ENCODE measurements at regions not wholly inside any gene's neighbourhood (a gene's known extent, or its start where the extent isn't known, plus 50 kb on each side); places are given as distances from the start of the nearest gene placed in this dataset.
"Not testable (repeated sequence)": the region's sequence is repeated elsewhere in the genome, so short reads cannot be mapped to it uniquely, and the experiment has no call there.

DNA sequence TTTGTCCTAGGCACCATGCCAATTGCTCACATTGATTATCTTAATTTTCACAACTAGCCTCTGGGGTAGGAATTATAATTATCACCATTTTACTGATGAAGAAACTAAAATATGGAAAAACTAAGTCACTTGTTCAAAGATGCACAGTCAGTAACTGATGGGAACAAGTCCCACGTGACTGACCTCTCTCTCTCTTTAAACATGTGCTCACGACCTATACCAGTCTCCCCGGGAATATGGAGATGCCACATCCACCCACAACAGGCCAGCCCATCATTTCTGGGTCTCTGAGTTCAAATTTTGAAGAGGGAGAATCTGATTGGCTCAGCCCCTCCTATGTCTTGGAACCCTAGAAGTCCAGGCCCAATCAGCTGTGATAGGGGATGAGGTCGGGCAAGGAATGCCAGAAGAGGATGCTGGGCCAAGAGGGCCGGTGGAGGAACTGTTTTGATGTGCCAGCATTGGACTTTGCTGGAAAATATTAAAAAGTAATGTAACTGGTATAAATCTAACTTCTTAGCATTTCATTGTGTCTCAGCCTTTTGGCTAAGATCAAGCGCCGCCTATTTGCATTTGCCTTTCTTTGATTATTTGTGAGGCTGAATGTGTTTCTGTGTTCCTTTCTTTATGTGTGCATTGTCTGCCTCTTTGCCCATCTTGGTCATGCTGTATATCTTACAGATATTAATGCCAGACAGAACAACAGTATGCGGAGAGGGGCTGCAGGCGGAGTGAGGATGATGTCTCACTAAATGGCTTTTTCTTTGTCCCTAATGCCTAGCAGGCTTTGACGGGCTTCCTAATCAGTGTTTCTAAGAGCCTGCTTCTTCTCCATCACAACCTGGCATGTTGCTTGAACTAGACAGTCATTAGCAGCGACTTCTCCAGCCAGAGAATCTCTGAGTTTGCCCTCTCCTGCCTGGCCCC lies 126.6 kb downstream of the VEGFA start:
- no peak overlapping the region for H3K27ac ChIP-seq
- DNase-seq (ENCODE audit: low read depth, low spot score) = no peak

DNA sequence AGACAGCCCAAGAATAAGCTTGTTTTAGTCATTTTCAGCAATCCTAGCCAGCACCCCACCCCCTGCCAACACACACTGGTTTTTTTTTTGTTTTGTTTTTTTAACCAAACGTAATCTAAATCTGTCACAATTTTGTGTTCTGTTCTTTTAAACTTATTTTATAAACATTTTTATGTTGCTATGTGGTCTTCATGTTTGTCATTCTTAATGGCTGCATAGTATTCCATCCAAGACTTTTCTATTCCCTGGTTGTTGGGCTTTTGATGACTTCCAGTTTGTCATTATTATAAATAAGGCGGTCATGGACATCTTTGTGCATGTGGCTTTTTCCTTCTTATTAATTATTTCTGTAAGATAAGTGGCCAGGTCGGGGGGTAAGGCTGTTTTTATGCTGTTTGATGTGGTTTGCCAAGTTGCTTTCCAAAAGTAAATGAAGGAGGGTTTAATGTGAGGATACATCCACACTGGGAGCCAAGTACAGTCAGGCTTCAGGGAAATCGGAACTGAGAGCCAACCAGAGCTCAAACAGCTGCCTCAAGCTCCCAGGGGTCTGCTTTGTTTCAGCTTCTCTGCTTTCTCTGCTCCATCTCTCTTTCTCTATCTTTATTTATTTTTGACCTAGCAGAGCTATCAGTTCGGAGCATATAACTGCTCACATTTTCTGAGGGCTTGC lies 125.8 kb downstream of the VEGFA start:
- DNase-seq (ENCODE audit: low read depth, low spot score) = no peak
- H3K27ac ChIP-seq = no peak overlapping the region

DNA sequence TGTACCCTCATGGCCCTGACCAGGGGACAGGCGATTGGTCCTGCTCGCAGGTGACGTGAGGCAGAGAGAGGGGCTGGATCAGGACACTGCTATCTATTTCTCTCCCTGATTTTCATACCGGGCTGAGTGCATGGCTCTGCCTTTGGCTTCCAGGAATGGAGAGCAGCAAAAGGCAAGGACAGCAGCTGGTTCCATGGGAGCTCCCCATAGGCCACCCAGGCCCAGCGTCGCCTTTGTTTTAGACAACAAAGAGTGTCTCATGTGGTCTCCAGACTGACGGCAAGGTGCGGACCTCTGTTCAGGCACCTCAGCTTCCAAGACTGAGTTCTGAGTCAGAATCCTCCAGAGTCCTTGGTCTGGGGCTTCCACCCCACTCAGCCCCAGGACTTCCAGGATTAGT lies 123.1 kb downstream of the VEGFA start:
- DNase-seq (ENCODE audit: low read depth, low spot score) = no peak
- H3K27ac ChIP-seq = no peak overlapping the region

DNA sequence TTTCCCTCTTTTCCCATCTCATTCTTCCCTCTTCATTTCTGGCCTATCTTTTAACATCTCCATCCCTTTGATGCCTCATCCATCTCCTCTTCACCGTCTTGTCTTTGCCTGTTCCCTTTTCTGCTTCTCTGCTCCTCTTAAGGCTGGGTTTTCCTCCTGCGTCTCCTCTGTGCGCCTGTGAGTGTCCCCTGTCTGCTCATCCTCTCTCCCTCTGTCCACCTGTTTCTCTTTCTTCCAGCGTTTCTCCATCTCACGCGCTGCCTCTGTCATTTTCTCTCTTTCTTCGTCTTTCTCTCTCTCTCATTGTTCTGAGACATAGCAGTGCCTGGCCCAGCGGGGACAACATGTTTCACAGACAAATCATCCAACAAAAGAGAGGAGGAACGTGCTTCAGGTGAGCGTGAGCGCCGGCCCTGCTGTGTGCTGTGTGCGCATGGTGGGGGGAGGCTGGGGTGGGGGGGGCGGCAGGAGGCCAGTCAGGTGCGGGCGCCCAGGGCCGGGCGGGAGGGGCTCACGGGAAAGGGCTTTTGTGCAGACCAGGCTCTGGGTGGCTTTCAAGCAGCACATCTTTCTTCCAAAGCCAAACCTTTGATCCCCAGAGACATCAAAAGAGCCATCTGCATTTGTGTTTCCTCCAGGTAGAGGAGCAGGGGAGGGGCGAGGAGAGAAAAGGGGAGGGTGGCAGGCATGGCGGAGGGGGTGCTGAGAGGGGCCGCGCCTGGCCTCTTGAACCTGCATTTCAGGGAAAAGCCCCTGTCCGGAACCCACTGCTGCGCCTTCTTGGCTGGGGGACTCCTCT lies 121.3 kb downstream of the VEGFA start:
- no peak overlapping the region for H3K27ac ChIP-seq
- no peak for DNase-seq (ENCODE audit: low read depth, low spot score)

DNA sequence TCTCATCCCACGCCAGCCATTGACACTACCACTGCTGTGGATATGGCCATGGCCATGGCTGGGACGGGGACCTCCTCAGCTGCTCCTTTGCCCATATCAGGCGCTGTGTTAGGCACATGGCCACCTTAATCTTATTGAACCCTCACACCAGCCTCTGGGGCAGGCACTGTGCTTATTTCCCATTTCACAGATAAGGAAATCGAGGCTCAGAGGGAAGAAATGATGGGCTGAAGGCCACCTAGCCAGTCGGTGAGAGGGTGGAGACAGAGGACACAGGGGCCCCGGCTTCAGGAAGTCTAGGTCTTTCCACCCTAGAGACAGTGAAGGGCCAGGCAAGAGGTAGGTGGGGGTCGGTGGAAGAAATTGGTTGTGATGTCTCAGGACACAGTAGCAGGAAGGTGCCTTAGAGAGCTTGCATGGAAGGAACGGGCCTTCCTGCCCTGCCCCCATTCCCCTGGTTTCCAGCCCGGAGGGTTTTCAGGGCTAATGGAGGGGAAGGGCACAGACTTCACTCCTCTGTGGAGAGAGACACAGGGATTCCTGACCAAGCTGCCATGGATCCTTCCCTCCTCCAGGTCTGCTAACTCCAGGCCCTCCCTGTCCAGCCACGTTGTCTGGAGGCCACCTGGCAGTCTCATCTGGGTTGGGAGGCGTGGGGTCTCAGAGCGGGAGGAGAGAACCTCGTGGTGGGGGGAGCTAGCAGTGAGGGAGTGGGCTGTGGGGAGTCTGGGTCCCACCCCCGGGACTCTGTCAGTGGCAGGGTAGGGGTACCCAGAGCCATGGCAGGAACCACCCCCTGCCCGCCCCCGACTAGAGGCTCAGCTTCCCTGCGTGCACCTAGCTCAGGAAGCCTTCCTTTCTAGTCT lies 120.4 kb downstream of the VEGFA start:
- no peak overlapping the region for H3K27ac ChIP-seq
- DNase-seq (ENCODE audit: low read depth, low spot score) = no peak

DNA sequence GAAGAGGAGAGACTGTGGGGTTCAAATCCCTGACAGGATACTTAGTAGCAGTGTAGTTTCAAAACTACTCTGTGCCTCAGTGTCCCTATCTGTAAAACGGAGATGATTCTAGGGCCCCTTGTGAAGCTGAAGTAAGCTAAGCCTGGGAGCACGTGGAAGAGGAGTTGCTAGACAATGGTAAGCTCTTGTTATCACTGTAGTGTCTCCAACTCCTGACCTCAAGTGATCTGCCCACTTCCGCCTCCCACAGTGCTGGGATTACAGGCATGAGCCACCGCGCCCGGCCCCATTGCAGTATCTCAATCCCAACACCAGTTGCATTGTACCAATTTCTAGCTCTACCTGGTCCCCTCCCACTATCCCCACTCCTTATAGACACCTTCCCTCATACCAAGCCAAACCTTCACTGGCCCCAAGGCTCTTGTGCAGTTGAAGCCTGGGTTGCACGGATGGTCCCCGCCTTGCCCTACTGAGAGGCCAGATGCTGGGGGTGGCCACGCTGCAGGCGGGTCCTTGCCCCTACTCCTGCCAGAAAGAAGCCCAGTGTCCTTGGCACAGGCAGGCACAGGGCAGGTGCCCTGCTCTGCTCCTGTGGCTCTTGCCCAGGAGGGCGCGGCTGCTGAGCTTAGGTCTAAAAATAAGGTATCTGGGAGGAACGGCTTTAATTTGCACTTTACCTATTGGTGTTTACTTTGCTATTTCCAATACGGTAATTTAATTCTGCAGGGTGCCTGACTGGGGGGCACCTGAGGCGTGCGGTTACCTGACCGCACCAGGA lies 118.1 kb downstream of the VEGFA start:
- no peak for DNase-seq (ENCODE audit: low read depth, low spot score)
- H3K27ac ChIP-seq = no peak overlapping the region

DNA sequence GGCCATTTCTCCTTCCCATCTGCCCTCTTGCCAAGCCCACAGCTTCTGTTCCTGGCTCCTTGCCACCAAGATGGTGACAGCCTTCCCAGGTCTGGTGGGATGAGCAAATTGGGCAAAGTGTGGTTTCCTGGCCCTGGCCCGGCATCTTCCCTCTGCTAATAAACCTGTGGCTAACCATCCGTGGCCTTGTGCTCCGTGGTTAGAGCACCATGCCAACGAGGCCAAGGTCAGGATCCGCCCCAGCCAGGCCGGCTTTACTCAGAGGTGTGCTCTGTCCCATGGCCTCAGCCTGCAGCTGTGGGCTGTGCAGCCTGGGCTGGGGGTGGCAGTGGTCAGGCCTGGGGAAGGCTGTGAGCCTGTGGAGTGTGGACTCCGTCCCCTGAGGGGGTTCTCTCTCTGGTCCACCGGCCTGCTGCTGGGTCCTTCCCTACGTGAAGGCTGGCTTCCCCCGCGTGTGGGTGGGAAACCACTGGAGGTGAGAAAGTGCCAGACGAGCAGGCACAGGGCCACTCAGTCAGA lies 117.4 kb downstream of the VEGFA start:
- no peak overlapping the region for H3K27ac ChIP-seq
- no peak for DNase-seq (ENCODE audit: low read depth, low spot score)

DNA sequence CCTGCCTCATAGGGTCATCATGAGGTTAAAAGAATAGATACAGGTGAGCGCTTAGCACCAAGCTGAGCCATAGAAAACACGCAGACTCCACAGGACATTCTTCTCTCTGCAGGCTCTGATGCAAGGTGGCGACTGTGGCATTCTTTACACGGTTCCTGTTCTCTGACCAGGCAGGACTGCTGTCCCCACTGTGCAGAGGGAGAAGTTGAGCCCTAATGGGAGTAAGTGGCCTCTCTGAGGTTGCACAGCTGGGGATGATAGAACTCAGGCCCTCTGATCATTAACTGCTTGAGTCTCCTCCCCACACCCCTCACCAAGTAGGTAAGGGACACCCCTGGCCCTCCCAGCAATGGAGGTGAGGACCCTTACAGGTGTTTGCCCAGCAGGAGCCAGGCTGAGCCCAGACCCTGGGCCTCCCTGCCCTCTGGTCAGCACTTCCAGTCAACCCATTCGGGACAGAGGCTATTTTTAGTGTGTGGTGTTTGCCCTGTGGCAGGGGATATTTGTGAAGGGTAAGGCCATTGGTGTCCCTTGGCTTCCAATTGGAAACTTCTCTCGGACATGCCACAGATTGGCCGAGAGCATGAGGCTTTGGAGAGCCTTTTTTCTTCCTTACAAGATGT lies 116.8 kb downstream of the VEGFA start:
- no peak for DNase-seq (ENCODE audit: low read depth, low spot score)
- H3K27ac ChIP-seq = no peak overlapping the region

DNA sequence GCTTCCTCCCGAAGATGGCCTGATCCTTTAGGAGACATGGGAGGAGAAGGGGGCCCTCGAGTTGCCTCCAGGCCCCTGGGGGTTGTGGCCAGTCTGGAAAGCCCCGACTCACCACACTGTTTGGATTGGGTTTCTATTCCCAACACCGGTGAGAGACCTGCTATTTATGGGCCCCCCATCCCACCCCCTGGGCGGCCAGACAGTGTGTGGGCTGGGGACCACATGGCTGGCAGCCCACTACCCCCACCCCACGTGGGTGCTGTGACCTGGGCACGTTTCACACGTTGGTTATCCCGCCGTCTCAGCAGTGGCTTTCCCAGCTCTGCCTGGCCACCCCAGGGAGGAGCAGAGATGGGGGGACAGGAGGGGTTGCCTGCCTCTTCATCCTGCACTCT lies 116.1 kb downstream of the VEGFA start:
- no peak for DNase-seq (ENCODE audit: low read depth, low spot score)
- no peak overlapping the region for H3K27ac ChIP-seq

DNA sequence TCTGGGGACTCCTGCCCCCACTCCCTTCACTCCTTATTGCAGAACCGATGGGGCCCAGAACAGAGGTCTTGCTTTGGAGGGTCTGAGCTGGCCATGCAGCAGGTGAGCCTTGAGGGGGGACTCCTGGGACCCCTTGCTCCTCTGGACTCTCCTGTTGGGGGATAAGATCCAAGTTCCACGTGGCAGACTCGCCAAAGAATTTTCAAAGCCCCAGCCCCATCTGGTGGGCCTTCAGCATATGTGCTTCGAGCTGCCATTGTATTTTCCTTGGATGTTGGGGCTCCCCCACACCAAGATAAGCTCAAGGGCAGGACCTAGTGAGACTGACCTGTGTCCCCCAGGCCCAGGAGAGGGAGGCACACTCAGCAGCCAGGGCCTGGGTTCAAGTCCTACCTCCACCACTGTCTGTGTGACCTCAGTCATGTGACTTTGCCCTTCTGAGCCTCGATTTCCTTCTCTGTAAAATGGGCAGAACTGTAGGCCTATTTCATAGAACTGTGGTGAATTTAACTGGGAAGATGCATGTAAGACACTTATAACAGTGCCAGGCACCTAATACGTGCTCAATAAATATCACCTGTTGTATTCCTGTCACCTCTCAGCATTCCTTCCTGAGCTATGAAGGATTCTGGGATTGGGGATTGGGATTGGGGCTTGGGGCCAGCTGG lies 115.5 kb downstream of the VEGFA start:
- no peak for DNase-seq (ENCODE audit: low read depth, low spot score)
- H3K27ac ChIP-seq = no peak overlapping the region

DNA sequence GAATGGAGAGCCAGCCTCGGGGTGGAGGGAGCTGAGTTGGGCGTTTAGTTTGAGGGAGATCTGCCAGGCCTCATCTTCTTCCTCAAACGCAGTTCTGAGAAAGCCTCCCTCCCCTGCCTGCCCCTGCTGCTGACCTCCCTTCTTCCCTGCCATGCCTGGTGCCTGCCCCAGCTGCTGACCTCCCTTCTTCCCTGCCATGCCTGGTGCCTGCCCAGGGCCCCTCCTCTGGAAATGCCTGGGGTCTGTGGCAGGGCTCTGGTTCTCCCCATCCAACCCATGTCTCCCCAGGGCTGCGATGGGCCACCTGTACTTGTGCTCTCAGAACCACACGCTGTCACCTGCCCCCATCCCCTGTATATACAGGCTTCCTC lies 114.6 kb downstream of the VEGFA start:
- DNase-seq (ENCODE audit: low read depth, low spot score) = no peak
- H3K27ac ChIP-seq = no peak overlapping the region

DNA sequence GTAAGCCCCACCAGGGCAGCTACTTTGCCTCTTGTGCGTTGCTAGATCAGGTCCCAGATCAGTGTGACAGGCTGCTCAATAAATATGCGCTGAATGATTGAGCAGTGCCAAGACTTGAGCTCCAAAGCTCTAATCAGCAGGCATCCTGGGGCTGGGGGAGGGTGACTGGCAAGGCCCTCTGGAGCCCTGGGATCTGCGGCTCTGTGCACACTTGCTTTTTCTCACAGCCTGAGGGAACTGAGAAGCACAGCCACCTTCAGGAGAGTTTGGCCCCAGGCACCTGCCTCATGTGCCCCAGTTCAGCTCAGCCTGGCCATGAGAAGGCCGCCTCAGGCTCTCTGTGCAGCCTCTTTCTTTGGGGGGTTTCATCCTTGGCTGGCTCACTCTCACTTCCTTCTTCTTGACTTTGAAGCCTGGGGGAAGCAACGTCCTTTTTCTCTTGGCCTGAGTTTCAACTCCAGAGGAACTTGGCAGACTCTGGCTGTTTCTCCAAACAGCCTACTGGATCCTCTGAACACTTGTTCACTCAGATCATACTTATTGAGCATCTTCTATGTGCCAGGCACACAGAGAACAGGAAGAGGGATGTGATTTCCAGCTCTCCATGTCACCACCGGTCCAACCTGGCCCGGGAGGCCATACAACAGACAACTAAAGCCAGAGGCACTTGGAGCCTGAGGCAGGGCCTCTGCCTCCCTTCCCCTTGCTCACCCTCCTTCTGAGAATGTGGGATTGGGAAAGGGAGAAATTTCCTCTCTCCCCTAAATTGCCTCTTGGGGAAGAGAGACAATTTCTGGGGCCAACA lies 114.0 kb downstream of the VEGFA start:
- no peak for DNase-seq (ENCODE audit: low read depth, low spot score)
- no peak overlapping the region for H3K27ac ChIP-seq

DNA sequence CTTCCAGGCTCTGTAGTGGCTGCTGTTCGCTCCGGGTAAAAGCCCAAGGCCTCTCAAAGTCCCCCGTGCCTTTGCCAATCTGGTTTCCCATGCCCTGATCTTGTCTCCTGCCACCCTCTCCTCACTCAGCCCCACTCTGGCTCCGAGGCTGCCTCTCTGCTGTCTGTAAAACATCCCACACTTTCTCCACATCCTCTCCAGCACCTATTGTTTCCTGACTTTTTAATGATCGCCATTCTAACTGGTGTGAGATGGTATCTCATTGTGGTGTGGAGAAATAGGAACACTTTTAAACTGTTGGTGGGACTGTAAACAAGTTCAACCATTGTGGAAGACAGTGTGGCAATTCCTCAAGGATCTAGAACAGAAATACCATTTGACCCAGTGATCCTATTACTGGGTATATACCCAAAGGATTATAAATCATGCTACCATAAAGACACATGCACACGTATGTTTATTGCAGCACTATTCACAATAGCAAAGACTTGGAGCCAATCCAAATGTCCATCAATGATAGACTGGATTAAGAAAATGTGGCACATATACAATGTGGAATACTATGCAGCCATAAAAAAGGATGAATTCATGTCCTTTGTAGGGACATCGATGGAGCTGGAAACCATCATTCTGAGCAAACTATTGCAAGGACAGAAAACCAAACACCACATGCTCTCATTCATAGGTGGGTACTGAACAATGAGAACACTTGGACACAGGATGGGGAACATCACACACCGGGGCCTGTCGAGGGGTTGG lies 112.9 kb downstream of the VEGFA start:
- not testable (repeated sequence) for H3K27ac ChIP-seq; DNase-seq (ENCODE audit: low read depth, low spot score)

DNA sequence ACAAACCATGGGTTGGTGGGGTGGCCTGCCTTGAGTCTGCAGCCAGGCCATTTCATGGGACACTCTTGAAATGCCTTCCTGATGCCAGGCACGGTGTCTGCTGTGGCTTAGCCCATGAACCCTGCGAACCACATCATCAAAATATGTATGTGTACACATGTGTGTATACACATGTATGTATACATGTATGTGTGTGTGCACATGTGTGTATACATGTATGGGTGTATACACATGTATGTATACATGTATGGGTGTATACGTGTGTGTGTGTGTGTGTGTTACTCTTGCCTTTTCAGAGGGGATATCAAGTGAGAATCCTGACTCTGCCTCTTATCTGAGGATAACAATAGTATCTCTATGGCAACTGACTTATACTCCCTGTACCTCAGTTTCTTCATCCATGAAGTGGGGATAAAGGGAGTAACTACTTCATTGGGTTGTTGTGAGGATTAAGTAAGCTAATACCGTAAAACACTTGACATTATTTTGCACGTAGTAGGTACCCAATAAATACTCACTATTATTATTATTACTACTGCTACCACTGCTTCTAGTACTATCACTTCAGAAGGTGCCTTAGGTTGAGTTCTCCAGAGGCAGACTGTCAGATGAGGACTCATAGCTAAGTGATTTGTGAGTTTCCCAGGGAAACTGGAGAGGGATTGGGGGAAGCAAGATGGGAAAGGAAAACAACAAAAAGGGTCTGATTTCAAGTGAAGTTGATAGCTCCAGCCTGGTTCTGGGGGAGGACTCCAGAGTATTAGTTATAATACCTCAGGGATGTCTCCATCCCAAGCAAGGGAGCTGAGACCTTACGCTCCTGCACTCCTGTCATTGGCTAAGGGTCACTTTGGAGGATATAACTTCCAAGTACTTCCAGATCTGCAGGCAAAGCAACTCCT lies 110.5 kb downstream of the VEGFA start:
- H3K27ac ChIP-seq = no peak overlapping the region
- DNase-seq (ENCODE audit: low read depth, low spot score) = no peak

DNA sequence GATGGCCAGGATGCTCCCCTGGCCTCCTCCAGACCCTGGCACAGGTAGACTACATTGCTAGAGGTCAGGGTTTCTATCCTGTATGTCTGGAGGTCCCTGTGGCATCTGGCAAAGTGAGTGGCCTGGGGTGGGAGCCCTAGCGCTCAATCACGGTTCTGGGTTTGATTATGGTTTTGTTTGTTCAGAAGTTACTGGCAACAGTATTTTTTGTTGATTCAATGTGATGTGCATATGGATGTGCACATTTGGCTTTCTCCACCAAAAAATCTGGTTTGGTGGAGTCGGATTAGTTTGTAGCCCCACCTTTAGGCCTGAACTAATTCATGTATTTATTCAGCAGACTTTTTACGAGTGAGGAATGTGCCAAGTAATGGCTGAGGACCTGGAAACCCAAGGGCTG lies 109.7 kb downstream of the VEGFA start:
- DNase-seq (ENCODE audit: low read depth, low spot score) = no peak
- H3K27ac ChIP-seq = no peak overlapping the region
